Dermis blood vessel endothelial cell (primary cell): ENCODE measurements at regions not wholly inside any gene's neighbourhood (a gene's known extent, or its start where the extent isn't known, plus 50 kb on each side); places are given as distances from the start of the nearest gene placed in this dataset.
"Not testable (repeated sequence)": the region's sequence is repeated elsewhere in the genome, so short reads cannot be mapped to it uniquely, and the experiment has no call there.

Experiments used
- DNase-seq: peaks from one replicate; pipeline ENCODE4 v3.0.0; 2010

DNA sequence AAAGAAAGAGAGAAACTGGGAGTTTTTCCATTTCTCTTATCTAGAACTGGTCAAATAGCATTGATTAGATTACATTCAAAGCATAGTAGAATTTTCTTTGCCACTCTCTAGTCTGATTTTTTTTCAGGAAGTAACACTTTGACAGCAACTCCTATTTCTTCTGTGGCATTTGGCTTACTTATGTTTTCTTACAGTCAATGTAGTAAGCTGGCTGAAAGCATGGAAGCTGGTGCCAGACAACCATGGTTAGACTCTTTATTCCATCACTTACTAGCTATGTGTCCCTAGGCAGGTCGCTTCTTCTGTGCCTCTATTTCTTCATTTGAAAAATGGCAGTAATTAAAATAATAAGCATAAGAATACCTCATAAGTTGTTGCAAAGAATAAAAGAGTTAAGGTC is 54.2 kb upstream of the OPRM1 start:
- no peak for DNase-seq

DNA sequence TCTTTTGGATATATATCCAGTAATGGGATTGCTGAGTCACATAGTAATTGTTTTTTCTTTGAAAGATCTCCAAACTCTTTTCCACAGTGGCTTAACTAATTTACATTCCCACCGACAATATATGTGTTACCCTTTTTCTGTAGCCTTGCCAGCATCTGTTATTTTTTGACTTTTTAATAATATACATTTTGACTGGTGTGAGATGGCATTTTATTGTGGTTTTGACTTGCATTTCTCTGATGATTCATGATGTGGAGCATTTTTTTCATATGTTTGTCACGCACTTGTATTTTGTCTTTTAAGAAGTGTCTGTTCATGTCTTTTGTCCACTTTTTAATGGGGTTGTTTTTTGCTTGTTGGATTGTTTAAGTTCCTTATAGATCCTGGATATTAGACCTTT is 58.9 kb upstream of the OPRM1 start:
- no peak for DNase-seq

DNA sequence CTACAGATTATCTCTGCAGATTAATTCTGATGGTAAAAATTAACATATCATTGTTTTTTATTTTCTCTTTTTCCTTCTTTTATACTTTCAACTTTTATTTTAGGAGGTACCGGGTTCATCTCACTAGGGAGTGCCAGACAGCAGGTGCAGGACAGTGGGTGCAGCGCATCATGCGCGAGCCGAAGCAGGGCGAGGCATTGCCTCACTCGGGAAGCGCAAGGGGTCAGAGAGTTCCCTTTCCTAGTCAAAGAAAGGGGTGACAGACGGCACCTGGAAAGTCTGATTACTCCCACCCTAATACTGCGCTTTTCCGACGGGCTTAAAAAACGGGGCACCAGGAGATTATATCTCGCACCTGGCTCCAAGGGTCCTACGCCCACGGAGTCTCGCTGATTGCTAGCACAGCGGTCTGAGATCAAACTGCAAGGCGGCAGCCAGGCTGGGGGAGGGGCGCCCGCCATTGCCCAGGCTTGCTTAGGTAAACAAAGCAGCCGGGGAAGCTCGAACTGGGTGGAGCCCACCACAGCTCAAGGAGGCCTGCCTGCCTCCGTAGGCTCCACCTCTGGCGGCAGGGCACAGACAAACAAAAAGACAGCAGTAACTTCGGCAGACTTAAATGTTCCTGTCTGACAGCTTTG is 60.0 kb upstream of the OPRM1 start:
- not testable (repeated sequence) for DNase-seq

GRCh38 chr6:153976921-153977693 is 61.9 kb upstream of the OPRM1 start:
- no peak for DNase-seq

DNA sequence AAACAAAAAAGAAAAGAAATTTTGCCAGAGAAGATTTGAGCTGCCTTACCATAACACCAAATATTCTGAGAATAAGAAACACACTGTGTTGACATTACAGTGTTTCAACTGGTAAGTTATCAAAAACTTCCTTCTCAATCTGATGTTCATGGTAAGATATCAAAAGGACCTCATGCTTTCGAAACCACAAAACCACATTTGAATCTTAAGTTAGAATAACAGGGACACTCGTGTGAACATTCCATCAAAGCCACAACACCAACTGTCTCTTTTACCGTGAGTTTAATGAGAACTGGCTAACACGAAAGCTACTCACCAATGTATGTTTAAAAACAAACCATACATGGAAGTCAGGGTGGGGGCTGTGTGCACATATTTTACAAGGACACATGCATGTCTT is 73.0 kb upstream of the OPRM1 start:
- no peak for DNase-seq

GRCh38 chr6:153963352-153963751 is 75.7 kb upstream of the OPRM1 start:
- no peak for DNase-seq

- DNase-seq = no peak
Observed at GRCh38 chr6:153962555-153962954, 76.5 kb upstream of the OPRM1 start.

DNA sequence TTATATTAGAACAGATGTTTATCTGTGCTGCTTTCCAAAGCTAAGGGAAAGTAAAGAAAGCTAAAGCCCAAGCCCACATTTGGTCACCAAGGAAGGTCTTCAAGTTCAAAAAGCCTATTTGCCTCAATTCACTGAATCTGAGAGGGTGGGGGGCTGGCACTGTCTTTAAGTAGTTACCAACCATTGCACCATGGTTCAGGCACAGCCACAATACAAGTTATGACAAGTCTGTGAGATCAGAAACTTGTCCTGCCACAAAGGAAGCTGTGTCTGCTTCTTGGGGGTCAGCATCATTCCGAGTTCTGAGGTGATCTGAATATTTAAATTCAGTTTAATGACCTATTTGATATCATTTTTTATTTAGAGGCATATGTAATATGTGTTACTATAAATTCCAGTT is 78.3 kb upstream of the OPRM1 start:
- no peak for DNase-seq

DNA sequence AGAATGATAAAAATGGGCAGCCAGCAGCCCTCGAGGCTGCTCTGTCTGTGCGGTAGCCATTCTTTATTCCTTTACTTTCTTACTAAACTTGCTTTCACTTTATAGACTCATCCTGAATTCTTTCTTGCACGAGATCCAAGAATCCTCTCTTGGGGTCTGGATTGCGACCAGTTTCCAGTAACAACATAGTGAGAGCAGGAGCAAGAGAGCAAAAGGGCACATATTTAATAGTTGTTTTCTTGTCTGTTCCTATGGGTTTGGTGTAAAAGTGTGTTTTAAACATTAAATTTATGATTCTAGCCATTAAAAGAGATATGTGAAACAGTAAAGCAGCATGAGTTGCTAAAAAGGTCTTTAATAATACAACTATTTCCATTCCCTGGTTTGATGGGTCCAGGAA is 78.8 kb upstream of the OPRM1 start:
- DNase-seq = no peak

DNA sequence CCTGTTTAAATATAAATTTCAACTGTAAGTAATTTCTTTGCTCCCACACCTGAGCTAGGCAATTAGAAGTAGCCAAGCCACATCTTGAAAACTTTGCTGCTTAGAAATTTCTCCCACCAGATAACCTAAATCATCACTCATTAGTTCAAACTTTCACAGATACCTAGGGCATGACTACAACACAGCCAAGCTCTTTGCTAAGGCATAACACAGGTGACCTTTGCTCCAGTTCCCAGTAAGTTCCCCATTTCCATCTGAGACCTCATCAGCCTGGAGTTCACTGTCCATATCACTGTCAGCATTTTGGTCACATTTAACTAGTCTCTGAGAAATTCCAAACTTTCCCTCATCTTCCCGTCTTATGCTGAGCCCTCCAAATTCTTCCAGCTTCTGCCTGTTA is 79.8 kb upstream of the OPRM1 start:
- DNase-seq = no peak

GRCh38 chr6:153958860-153959259 is 80.2 kb upstream of the OPRM1 start:
- DNase-seq = no peak

DNA sequence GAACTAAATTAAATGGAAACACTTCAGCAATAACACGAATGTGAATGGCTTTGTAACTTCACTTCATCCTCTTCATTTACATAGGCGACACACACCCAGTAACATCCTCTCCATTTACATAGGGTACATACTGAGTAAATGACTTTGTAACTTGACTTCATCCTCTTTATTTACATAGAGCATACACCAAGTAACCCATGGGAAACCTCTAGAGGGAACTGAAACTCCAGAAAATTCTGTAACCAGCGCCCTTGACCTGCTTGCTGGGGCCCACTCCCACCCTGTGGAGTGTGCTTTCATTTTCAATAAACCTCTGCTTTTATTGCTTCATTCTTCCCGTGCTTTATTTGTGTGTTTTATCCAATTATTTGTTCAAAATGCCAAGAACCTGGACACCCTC is 81.6 kb upstream of the OPRM1 start:
- DNase-seq = no peak

GRCh38 chr6:153956808-153957207 is 82.2 kb upstream of the OPRM1 start:
- DNase-seq = no peak

- DNase-seq = no peak
Observed at GRCh38 chr6:153949616-153950015, 89.4 kb upstream of the OPRM1 start.

DNA sequence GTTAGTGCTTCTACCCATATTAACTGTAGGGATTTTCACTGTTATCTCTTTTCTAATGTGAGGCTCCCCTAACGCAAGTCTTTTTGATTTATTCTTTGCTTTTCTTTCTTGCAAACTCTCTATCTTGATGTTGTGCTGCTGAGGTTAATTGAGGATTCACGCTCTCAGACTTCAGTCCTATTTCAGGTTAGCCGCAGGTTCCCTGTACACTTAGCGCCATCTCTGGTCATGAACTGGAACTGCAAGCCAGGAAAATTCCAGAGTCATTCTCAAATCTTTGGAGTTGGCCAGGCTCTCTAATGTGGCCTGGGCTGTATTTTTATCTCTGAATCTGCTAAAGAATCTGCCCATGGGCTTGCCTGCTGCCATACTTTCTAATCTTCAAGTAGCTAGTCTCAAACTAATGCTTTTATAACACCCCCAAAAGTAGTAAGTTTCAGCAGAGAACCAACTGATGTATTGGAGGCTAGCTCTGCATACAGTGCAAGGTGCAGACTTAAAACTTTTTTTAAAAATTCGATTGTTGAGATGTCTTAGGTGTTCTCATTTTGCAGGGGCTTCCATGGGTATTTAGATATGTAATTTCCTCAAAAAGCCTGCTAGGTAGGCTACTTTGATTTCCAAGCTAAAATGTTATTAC is 91.1 kb upstream of the OPRM1 start:
- peak; percentile 50 for DNase-seq

GRCh38 chr6:153944201-153944600 is 94.8 kb upstream of the OPRM1 start:
- no peak for DNase-seq

- no peak for DNase-seq
Observed at GRCh38 chr6:153942361-153942760, 96.7 kb upstream of the OPRM1 start.

- DNase-seq = no peak
Observed at GRCh38 chr6:153941768-153942167, 97.3 kb upstream of the OPRM1 start.

- DNase-seq = no peak
Observed at GRCh38 chr6:153938876-153939275, 100.2 kb upstream of the OPRM1 start.

- no peak for DNase-seq
Observed at GRCh38 chr6:153931431-153931830, 107.6 kb upstream of the OPRM1 start.

DNA sequence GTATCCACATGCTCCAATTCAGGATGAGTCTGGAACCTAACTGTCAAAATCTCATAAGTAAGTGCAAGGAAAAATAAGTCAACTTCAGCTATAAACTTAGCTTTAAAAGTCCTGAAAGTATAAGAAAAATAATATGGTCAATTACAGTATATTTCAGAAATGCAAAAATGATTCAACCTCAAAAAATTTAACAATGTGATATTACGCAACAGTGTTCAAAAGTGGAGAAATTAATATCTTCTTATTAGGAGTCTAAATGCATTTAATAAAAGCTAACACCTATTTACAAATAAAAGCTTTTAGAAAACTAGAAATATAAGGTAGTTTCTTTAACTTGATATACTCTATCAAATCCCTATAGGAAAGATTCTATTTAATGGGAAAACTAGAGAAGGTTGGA is 111.2 kb upstream of the OPRM1 start:
- DNase-seq = no peak

DNA sequence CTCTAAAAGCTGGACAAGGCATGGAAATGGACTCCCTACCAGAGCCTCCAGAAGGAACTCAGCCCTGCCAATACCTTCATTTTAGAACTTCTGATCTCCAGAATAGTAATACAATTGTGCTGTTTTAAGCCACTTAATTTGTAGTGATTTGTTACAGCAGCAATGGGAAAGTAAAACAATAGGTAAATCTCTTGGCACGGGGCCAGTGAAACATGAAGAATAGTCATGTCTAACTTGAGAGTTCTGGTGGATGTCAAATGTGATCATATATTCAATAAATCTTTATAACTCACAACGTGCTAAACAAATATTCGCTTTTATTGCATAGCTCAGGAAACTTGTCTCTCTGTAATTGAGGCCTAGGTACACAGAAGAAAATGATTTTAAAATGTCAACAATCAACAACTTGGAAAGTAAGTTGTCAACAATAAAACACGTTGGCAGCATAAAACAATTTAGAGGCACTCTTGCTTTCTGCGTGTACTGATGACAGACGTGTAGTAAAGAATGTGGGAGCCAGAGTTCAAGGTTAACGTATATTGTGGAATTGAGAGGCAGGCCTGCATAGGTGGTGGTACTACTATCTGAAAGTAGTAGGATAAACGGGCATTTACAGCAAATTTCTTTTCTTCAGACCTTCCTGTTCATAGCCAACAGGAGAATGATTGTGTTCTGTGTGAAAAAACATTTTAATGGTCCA is 140.5 kb upstream of the OPRM1 start:
- DNase-seq = no peak

GRCh38 chr6:153882411-153882810 is 156.6 kb upstream of the OPRM1 start:
- no peak for DNase-seq

- no peak for DNase-seq
Observed at GRCh38 chr6:153873541-153873940, 165.5 kb upstream of the OPRM1 start.
